Sigmoid colon (tissue), 6 donors: ENCODE measurements at regions not wholly inside any gene's neighbourhood (a gene's known extent, or its start where the extent isn't known, plus 50 kb on each side); places are given as distances from the start of the nearest gene placed in this dataset.
A peak's percentile ranks its signal among the peaks of the same experiment; 100 is the strongest.

Experiments used
- DNase-seq: peaks from one replicate; pipeline ENCODE4 v3.0.0-alpha.2; 2019
- H3K27ac ChIP-seq, 4 donors: fragments of 200-600 bp; sonication (generic); one replicate each; pipeline ENCODE4 v1.5.1; 2016 to 2019; ENCODE audit warnings: mild to moderate bottlenecking in 1 of 4
- H3K27me3 ChIP-seq, 3 donors: fragments of 200-600 bp; sonication (generic); one replicate each; pipeline ENCODE4 v1.5.1; 2019; ENCODE audit warnings: mild to moderate bottlenecking in 1 of 3
- H3K36me3 ChIP-seq, 4 donors: fragments of 200-600 bp; sonication (generic); one replicate each; pipeline ENCODE4 v1.5.1; 2016 to 2019
- H3K4me1 ChIP-seq, 4 donors: fragments of 200-600 bp; sonication (generic); one replicate each; pipeline ENCODE4 v1.5.1; 2017 to 2019
- H3K4me3 ChIP-seq, 4 donors: fragments of 200-600 bp; sonication (generic); one replicate each; pipeline ENCODE4 v1.5.1; 2017 to 2019; ENCODE audit warnings: mild to moderate bottlenecking in 2 of 4, moderate library complexity in 1 of 4
- H3K9me3 ChIP-seq, 4 donors: fragments of 200-600 bp in 3 of 4; sonication (generic) in 3 of 4; one replicate each; pipeline versions ENCODE4 v1.5.1 to v1.6.1; 2013 to 2019
- CTCF ChIP-seq, 4 experiments: fragments of 450-650 bp in 3 of 4; fragments of 200-600 bp in 1 of 4; IDR thresholded peaks; one replicate each; pipeline ENCODE4 v1.5.1; 2016 to 2019; ENCODE audit warnings: antibody characterized with exemption in 4 of 4, mild to moderate bottlenecking in 3 of 4, moderate library complexity in 2 of 4
- EP300 ChIP-seq, 4 donors: sonication (generic); formaldehyde crosslinking; IDR thresholded peaks; one replicate each; pipeline ENCODE4 v1.6.1; 2017; ENCODE audit warnings: antibody characterized with exemption in 4 of 4
- POLR2A ChIP-seq, 2 donors: fragments of 450-650 bp; IDR thresholded peaks; one replicate each; pipeline ENCODE4 v1.6.1; 2016; ENCODE audit warnings: antibody characterized with exemption in 2 of 2, mild to moderate bottlenecking in 2 of 2, moderate library complexity in 2 of 2
- POLR2AphosphoS5 ChIP-seq, 4 donors: sonication (generic); formaldehyde crosslinking; IDR thresholded peaks; one replicate each; pipeline ENCODE4 v1.6.1; 2017; ENCODE audit warnings: antibody characterized with exemption in 4 of 4
- WGBS, 2 donors: extraction: QIAGEN DNeasy Blood & Tissue Kit; methylation state at CpG; one replicate each; pipeline ENCODE4 v1.1.7; 2013; 5-methylcytosine and 5-hydroxymethylcytosine counted together
- intact Hi-C: fragments of 100-400 bp; cut with DNase I; formaldehyde crosslinking; loops from one replicate; pipeline ENCODE4 v1.15.1; 2023
- donor health status: healthy with polysubstance abuse.
- donor health status: healthy.

GRCh38 chr7:114086537-114086913 lies 167.7 kb upstream of the PPP1R3A start:
- Histone ChIP-seq H3K27me3 (peaks cover 0 to 10% (median 0%) of the 10 kb centered on the region in 3 donors), H3K27ac (peak overlapping the region; percentile 93 to 97 (median 96)), H3K36me3 (no peaks in the 10 kb centered on the region), H3K9me3 (no peaks in the 10 kb centered on the region), H3K4me1 (peaks cover 0 to 32% (median 18%) of the 10 kb centered on the region in 4 donors), H3K4me3 (peak overlapping the region; percentile 74 to 87 (median 82))
- intact Hi-C loops: loop anchor here (5.0 to 10.0 kb wide), 2 partner anchors 448 to 836 kb away; partner anchors contain the start of gene MDFIC
- 0 to 1% methylated on average over 31 of the region's 31 CpGs for WGBS, 2 donors
- DNase-seq: peak; percentile 75
- TF ChIP-seq EP300 (IDR thresholded peaks at IDR 0.05): no peak
- TF ChIP-seq CTCF (IDR thresholded peaks at IDR 0.05): no peak
- TF ChIP-seq POLR2AphosphoS5 (IDR thresholded peaks at IDR 0.05): no peak
- no peak for TF ChIP-seq POLR2A (IDR thresholded peaks at IDR 0.05)

- TF ChIP-seq POLR2AphosphoS5 (IDR thresholded peaks at IDR 0.05) (peak; percentile 92 to 96 (median 94)), EP300 (IDR thresholded peaks at IDR 0.05) (peak in 3 of 4 donors; percentile 3 to 74 (median 61)), CTCF (IDR thresholded peaks at IDR 0.05) (no peak), POLR2A (IDR thresholded peaks at IDR 0.05) (peak; percentile 77 to 88)
- Histone ChIP-seq H3K27me3 (peaks cover 0 to 10% (median 0%) of the 10 kb centered on the region in 3 donors), H3K4me3 (peak overlapping the region; percentile 74 to 87 (median 82)), H3K27ac (peak overlapping the region; percentile 93 to 97 (median 96)), H3K36me3 (no peaks in the 10 kb centered on the region), H3K9me3 (no peaks in the 10 kb centered on the region), H3K4me1 (peaks cover 0 to 34% (median 16%) of the 10 kb centered on the region in 4 donors)
- WGBS, 2 donors: 1% methylated on average over 77 of the region's 77 CpGs
- intact Hi-C loops: loop anchor here (2.0 to 10.0 kb wide), 3 partner anchors 329 to 836 kb away; partner anchors contain the start of genes FOXP2 and MDFIC
- DNase-seq: peak; percentile 96
Measured at GRCh38 chr7:114085592-114086501, 167.0 kb upstream of the PPP1R3A start.

GRCh38 chr7:114085313-114085591 lies 166.4 kb upstream of the PPP1R3A start:
- intact Hi-C loops: loop anchor here (2.0 to 10.0 kb wide), 3 partner anchors 330 to 837 kb away; partner anchors contain the start of genes FOXP2 and MDFIC
- Histone ChIP-seq H3K27me3 (peaks cover 0 to 10% (median 0%) of the 10 kb centered on the region in 3 donors), H3K4me1 (peaks cover 0 to 34% (median 11%) of the 10 kb centered on the region in 4 donors), H3K27ac (peak overlapping the region; percentile 93 to 97 (median 96)), H3K4me3 (peak overlapping the region; percentile 74 to 87 (median 82)), H3K9me3 (no peaks in the 10 kb centered on the region), H3K36me3 (no peaks in the 10 kb centered on the region)
- WGBS, 2 donors: 1% methylated on average over 18 of the region's 18 CpGs
- no peak for DNase-seq
- TF ChIP-seq POLR2AphosphoS5 (IDR thresholded peaks at IDR 0.05): no peak
- no peak for TF ChIP-seq POLR2A (IDR thresholded peaks at IDR 0.05)
- TF ChIP-seq EP300 (IDR thresholded peaks at IDR 0.05): no peak
- no peak for TF ChIP-seq CTCF (IDR thresholded peaks at IDR 0.05)

GRCh38 chr7:114084472-114085312 lies 165.9 kb upstream of the PPP1R3A start:
- H3K27me3 ChIP-seq: peaks cover 0 to 10% (median 0%) of the 10 kb centered on the region in 3 donors
- intact Hi-C loops: loop anchor here (2.0 to 10.0 kb wide), 7 partner anchors 330 to 1828 kb away; partner anchors contain the start of genes FOXP2 and MDFIC
- DNase-seq: peak; percentile 85
- peak overlapping the region; percentile 93 to 97 (median 96) for H3K27ac ChIP-seq
- H3K4me1 ChIP-seq: peaks cover 0 to 34% (median 9%) of the 10 kb centered on the region in 4 donors
- 1% methylated on average over 64 of the region's 64 CpGs for WGBS, 2 donors
- no peaks in the 10 kb centered on the region for H3K9me3 ChIP-seq
- TF ChIP-seq CTCF (IDR thresholded peaks at IDR 0.05): no peak
- peak in 1 of 2 donors; percentile 27 for TF ChIP-seq POLR2A (IDR thresholded peaks at IDR 0.05)
- peak; percentile 13 to 64 (median 42) for TF ChIP-seq POLR2AphosphoS5 (IDR thresholded peaks at IDR 0.05)
- no peaks in the 10 kb centered on the region for H3K36me3 ChIP-seq
- peak overlapping the region; percentile 74 to 87 (median 82) for H3K4me3 ChIP-seq
